HG03097 (cell line): ENCODE measurements at regions not wholly inside any gene's neighbourhood (a gene's known extent, or its start where the extent isn't known, plus 50 kb on each side); places are given as distances from the start of the nearest gene placed in this dataset.
"Not testable (repeated sequence)": the region's sequence is repeated elsewhere in the genome, so short reads cannot be mapped to it uniquely, and the experiment has no call there.

Experiments used
- ATAC-seq: cut with Tn5 transposase; IDR thresholded peaks from one replicate; pipeline ENCODE4 v1.9.1; 2021; ENCODE audit not compliant: unreplicated experiment, low FRiP score

- ATAC-seq: no peak
Observed at GRCh38 chr10:84838851-84839250, 510.5 kb downstream of the CCSER2 start.

GRCh38 chr10:84842593-84842992, 514.2 kb downstream of the CCSER2 start:
- ATAC-seq: no peak

- ATAC-seq: no peak
Observed at GRCh38 chr10:84844461-84844860, 516.1 kb downstream of the CCSER2 start.

- no peak for ATAC-seq
Observed at GRCh38 chr10:84845628-84846261, 517.4 kb downstream of the CCSER2 start.

DNA sequence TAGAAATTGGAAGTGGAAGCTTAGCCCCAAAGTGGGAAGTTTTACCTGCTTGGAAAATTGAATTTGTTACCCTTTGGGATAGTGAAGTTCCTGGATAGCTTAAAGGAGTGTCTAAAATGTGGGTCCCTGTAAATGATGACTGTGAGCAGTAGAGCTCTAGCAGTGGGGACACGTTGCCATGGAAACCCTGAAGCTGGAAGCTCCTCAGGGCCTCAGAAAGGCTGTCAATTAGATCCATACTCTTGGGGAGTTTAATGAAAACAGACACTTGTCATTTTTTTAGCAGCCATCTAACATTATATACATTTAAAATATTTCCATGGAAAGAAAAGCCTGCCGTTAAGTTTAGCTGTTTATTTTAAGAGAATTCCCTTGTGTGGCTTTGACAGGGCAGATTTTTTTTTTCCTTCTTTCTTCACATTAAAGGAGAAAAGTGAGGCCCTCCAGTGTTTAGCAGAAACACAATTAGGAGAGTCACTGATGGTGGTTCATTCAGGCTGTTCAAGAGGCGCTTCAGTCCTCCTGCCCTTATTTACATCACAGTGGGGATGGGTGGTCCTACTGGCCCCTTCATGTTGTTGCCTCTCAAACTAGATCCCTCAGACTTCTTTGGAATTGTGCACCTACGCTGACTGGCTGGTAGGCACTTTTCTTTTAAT, 518.4 kb downstream of the CCSER2 start:
- no peak for ATAC-seq

- ATAC-seq: no peak
Observed at GRCh38 chr10:84848967-84849366, 520.6 kb downstream of the CCSER2 start.

- no peak for ATAC-seq
Observed at GRCh38 chr10:84850826-84851225, 522.4 kb downstream of the CCSER2 start.

DNA sequence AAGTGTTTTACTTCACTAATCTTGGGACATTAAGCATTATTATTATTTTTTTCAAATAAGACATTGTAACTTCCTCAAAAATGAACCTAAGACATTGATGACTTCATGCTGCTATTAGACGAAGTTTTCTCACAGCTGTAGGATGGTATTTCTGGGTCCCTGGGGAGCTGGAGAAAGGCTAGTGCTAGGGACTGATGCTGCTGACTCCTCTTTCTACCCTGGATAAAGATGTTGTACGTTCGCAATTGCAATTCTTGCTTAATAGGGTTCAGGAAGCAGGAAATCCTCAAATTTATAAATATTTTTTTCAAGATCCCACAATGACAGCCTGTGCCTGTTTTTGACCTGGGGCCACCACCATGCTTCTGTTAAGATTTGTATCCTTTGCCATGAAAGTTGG, 526.0 kb downstream of the CCSER2 start:
- no peak for ATAC-seq

GRCh38 chr10:84860855-84861254, 532.5 kb downstream of the CCSER2 start:
- ATAC-seq: no peak

GRCh38 chr10:84862551-84862950, 534.2 kb downstream of the CCSER2 start:
- no peak for ATAC-seq

DNA sequence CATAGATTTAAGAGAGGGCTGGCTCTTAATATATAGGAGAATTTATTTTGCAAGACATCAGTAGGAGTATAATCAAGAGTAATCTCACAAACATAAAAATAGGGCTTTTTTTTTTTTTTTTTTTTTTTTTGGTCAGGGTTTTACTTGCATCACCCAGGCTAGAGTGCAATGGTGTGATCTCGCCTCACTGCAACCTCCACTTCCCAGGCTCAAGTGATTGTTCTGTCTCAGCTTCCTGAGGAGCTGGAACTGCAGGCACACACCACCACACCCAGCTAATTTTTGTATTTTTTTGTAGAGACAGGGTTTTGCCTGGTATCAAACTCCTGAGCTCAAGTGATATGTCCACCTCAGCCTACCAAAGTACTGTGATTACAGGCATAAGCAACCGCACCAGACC, 535.3 kb downstream of the CCSER2 start:
- no peak for ATAC-seq

DNA sequence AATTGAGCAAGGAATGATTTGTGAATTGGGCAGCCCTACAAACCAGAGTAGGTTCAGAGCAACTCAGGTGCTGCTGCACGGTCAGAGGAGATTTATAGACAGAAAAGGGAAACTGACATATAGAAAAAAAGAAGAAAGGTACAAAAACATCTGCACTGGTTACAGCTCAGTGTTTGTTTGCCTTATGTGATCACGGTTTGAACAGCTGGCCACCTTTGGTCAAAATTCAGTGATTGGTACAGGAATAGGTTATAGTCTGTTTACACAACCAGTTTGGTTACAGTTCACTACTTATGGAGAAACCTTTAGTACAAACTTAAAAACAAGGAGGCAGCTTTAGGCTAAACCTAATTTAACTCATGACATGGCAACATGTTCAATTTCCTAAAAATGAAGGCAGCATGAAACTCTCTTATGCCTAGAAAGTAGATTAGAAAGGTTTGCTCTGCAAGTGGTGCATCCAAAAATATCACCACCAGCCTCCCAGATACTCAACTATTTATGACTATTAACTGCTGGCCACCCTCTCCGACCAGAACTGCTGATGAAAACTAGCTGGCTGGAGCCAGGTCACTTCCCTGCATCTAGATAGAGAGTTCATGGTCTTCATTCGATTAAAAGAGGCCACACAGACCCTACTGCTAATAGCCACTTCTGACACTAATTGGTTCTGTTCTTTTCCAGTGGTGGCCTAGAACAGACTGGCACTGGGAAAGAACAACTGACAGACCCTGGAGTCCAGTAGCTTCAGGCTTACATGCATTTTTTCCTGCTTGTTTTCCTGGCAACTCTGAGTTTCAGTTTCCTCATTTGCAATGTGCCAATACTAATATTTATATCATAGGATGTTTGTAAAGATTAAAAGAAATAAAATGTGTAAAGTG, 548.0 kb downstream of the CCSER2 start:
- no peak for ATAC-seq

- no peak for ATAC-seq
Observed at GRCh38 chr10:84879991-84880390, 551.6 kb downstream of the CCSER2 start.

GRCh38 chr10:84881696-84882095, 553.3 kb downstream of the CCSER2 start:
- not testable (repeated sequence) for ATAC-seq

DNA sequence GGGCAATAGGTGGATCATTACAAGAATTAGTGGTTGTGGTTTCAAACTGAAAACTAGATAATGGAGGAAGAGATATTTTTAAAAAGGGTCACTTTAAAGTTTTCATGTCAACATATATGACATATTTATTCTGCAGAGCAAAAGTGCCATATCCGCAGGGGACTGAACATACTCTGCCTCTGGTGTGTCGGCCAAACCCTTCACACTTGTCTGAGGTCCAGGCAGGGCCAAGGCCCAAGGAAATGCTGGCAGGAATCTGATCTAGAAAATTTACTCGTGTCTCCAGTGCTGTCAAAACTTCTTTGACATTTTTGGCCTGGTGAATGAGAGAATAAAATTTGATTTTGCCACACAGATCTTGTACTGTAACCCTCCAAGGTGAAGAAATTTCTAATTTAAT, 562.3 kb downstream of the CCSER2 start:
- ATAC-seq: no peak

- no peak for ATAC-seq
Observed at GRCh38 chr10:84891631-84892030, 563.2 kb downstream of the CCSER2 start.

DNA sequence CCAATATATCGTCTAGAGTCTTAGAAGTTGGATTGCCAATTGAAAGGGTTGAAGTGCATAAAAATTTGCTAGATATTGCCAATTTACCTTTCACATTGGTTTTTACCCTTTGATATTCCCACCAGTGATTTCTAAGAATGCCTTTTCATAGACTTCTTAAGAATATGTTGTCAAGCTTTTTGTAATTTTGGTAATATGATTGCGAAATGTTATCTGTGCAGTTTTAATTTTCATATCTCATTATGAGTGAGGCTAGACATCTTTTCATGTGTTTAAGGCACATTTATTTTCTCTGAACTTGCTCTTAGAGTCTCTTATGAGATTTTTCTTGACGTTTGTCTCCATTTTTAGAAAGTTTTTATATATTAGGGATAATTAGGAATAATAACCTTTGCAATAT, 567.2 kb downstream of the CCSER2 start:
- no peak for ATAC-seq

DNA sequence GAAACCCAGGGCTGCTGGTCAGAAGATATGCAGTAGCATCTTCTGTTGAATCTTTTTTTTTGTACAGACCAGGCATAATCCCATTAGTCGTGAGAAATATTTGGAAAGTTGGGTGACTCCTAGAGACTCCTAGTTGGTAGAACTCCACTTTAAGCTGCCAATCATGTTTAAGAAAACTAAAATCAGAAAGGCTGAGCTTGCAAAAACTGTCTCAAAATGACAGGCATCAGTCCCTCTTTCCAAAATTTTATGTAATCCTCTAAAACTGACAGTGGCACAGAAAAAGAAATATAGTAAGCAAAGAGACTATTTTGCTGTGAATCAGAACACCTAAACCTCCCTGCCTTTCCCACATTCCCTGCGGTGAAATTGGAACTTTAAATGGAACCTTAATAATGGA, 568.5 kb downstream of the CCSER2 start:
- no peak for ATAC-seq

GRCh38 chr10:84899268-84899667, 570.9 kb downstream of the CCSER2 start:
- no peak for ATAC-seq

- ATAC-seq: no peak
Observed at GRCh38 chr10:84900141-84900540, 571.8 kb downstream of the CCSER2 start.

DNA sequence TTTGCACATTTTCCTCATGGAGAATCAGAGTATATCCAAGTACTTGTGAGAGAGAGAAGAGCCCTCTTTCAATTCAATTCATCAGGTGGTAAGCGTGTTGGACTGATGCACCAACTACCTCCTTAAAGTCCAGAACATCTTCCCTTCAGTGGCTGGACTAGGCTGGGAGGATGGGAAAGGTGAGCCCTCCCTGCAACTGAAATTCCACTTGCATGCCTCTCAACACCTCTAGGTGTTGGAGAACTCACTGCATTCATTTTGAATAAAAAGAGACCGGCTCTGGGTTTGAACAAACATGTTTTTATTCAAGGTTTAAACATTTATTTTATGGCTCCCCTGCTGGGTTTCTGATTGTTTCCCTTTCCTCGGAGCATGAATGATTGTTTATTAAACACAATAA, 573.5 kb downstream of the CCSER2 start:
- ATAC-seq: no peak

GRCh38 chr10:84902553-84902952, 574.2 kb downstream of the CCSER2 start:
- no peak for ATAC-seq
